ENCODE measurements at regions not wholly inside any gene's neighbourhood (a gene's known extent, or its start where the extent isn't known, plus 50 kb on each side); places are given as distances from the start of the nearest gene placed in this dataset.

DNA sequence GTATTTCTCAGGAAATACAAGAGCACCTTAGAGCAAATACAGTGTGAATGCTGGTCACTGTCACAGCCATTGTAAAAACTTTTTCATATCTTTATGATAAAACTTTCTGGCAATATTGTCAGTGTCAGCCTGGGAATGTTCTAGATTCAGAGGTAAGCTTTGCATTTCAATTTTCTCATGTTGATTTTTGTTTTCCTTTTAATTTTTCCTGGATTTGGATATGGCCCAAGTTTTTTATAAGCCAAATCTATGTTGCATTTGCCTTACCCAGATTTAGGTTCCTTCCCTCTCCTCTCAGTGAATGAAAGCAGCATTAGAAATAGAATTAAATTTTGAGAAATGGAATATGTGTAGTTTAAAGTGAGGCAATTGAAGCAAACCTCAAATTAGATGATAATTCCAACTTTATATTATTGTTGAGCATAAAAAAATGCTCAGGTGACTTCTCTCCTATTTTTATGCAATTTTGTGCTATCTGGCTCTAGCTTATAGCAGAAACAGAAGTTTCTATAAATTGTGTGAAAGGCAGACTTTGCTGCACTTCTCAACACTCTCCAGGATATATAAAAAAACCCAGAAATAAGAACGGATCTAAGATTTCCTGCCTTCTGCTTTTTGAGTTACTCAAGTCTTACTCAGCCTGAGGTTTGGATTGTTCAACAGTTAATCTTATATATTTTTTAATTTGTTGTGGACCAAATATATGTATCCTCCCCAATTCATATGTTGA lies 368.2 kb upstream of the PRICKLE1 start:
- ATAC-seq (ENCODE audit: low read depth), result no peak
- DNase-seq (ENCODE audit: low spot score), result no peak

DNA sequence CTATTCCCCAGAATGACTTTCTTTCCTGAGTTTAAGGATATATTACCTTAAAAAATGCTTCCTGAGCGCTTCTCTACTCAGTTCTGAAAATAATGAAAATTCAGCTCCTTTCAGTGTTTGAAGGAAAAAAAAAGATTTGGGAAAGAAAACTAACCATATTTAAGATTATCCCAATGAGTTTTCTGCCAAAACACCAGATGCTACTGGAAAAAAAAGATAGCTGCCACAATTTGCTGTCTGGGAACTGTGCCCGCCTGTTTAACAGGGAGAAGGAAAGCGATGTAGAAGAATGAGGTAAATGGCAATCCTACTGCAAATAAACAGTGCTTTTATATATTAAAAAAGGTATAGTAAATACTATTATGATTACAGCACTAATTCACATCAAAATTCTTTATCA lies 367.6 kb upstream of the PRICKLE1 start:
- peaks cover 42% of the 10 kb centered on the region for H3K4me1 ChIP-seq (ENCODE audit: insufficient read depth, poor library complexity, severe bottlenecking)
- no peaks in the 10 kb centered on the region for H3K27me3 ChIP-seq (ENCODE audit: insufficient read depth, poor library complexity, severe bottlenecking)
- ATAC-seq (ENCODE audit: low read depth), result no peak
- no peak for DNase-seq (ENCODE audit: low spot score)
- no peak overlapping the region for H3K4me3 ChIP-seq (ENCODE audit: severe bottlenecking)
- H3K36me3 ChIP-seq (ENCODE audit: low read depth), result no peaks in the 10 kb centered on the region
- H3K9me3 ChIP-seq (ENCODE audit: severe bottlenecking), result no peaks in the 10 kb centered on the region
- no peak for TF ChIP-seq CTCF (IDR thresholded peaks at IDR 0.05; ENCODE audit: poor library complexity, severe bottlenecking)
- peak overlapping the region; percentile 100 for H3K27ac ChIP-seq (ENCODE audit: poor library complexity, severe bottlenecking)

More for the DNA sequence above, 368.2 kb upstream of the PRICKLE1 start:
- Histone ChIP-seq H3K27ac (ENCODE audit: poor library complexity, severe bottlenecking) (peak overlapping the region; percentile 100), H3K27me3 (ENCODE audit: insufficient read depth, poor library complexity, severe bottlenecking) (no peaks in the 10 kb centered on the region), H3K4me1 (ENCODE audit: insufficient read depth, poor library complexity, severe bottlenecking) (peaks cover 48% of the 10 kb centered on the region), H3K9me3 (ENCODE audit: severe bottlenecking) (no peaks in the 10 kb centered on the region), H3K36me3 (ENCODE audit: low read depth) (no peaks in the 10 kb centered on the region), H3K4me3 (ENCODE audit: severe bottlenecking) (no peak overlapping the region)
- TF ChIP-seq CTCF (IDR thresholded peaks at IDR 0.05; ENCODE audit: poor library complexity, severe bottlenecking), result no peak

GRCh38 chr12:42953021-42953420 lies 363.5 kb upstream of the PRICKLE1 start:
- H3K9me3 ChIP-seq (ENCODE audit: severe bottlenecking), result no peaks in the 10 kb centered on the region
- no peak for DNase-seq (ENCODE audit: low spot score)
- H3K4me1 ChIP-seq (ENCODE audit: insufficient read depth, poor library complexity, severe bottlenecking), result peaks cover 6% of the 10 kb centered on the region
- H3K27ac ChIP-seq (ENCODE audit: poor library complexity, severe bottlenecking), result no peak overlapping the region
- ATAC-seq (ENCODE audit: low read depth), result no peak
- TF ChIP-seq CTCF (IDR thresholded peaks at IDR 0.05; ENCODE audit: poor library complexity, severe bottlenecking), result no peak
- no peaks in the 10 kb centered on the region for H3K36me3 ChIP-seq (ENCODE audit: low read depth)
- H3K27me3 ChIP-seq (ENCODE audit: insufficient read depth, poor library complexity, severe bottlenecking), result no peaks in the 10 kb centered on the region
- no peak overlapping the region for H3K4me3 ChIP-seq (ENCODE audit: severe bottlenecking)

GRCh38 chr12:42946871-42947381 lies 357.4 kb upstream of the PRICKLE1 start:
- peaks cover 11% of the 10 kb centered on the region for H3K9me3 ChIP-seq (ENCODE audit: severe bottlenecking)
- TF ChIP-seq CTCF (IDR thresholded peaks at IDR 0.05; ENCODE audit: poor library complexity, severe bottlenecking), result no peak
- H3K4me1 ChIP-seq (ENCODE audit: insufficient read depth, poor library complexity, severe bottlenecking), result peaks cover 10% of the 10 kb centered on the region
- no peak overlapping the region for H3K27ac ChIP-seq (ENCODE audit: poor library complexity, severe bottlenecking)
- H3K36me3 ChIP-seq (ENCODE audit: low read depth), result no peaks in the 10 kb centered on the region
- H3K27me3 ChIP-seq (ENCODE audit: insufficient read depth, poor library complexity, severe bottlenecking), result no peaks in the 10 kb centered on the region
- H3K4me3 ChIP-seq (ENCODE audit: severe bottlenecking), result no peak overlapping the region
- no peak for ATAC-seq (ENCODE audit: low read depth)
- DNase-seq (ENCODE audit: low spot score), result no peak

DNA sequence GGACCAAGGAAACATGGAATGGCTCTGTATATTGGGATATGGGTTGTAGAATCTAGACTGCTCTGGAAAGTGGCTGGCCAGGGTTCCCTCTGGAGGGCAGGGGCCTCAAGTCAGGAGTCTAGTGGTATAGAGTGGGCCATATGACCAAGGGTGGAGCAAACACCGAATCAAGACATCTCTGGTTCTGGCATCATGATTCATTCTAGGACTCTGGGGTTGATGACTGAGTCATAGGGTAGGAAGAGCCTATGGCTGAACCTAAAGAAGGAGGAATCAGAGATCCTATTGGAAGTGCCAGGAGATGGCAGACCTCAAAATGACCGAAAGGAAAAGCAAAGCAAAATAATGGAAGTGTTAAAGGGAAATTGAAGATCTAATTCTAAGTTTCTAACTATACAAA lies 356.4 kb upstream of the PRICKLE1 start:
- DNase-seq (ENCODE audit: low spot score) (no peak), ATAC-seq (ENCODE audit: low read depth) (no peak)
- no peak overlapping the region for H3K27ac ChIP-seq (ENCODE audit: poor library complexity, severe bottlenecking)
- H3K27me3 ChIP-seq (ENCODE audit: insufficient read depth, poor library complexity, severe bottlenecking), result no peaks in the 10 kb centered on the region
- H3K4me3 ChIP-seq (ENCODE audit: severe bottlenecking), result no peak overlapping the region
- H3K4me1 ChIP-seq (ENCODE audit: insufficient read depth, poor library complexity, severe bottlenecking), result peaks cover 10% of the 10 kb centered on the region
- H3K9me3 ChIP-seq (ENCODE audit: severe bottlenecking), result peaks cover 15% of the 10 kb centered on the region
- no peaks in the 10 kb centered on the region for H3K36me3 ChIP-seq (ENCODE audit: low read depth)
- TF ChIP-seq CTCF (IDR thresholded peaks at IDR 0.05; ENCODE audit: poor library complexity, severe bottlenecking), result no peak
